Femur (tissue), 1 donor: ENCODE measurements at regions not wholly inside any gene's neighbourhood (a gene's known extent, or its start where the extent isn't known, plus 50 kb on each side); places are given as distances from the start of the nearest gene placed in this dataset.
"Not testable (repeated sequence)": the region's sequence is repeated elsewhere in the genome, so short reads cannot be mapped to it uniquely, and the experiment has no call there.

Experiments used
- DNase-seq: peaks from one replicate; pipeline ENCODE4 v3.0.0-alpha.2; 2017

DNA sequence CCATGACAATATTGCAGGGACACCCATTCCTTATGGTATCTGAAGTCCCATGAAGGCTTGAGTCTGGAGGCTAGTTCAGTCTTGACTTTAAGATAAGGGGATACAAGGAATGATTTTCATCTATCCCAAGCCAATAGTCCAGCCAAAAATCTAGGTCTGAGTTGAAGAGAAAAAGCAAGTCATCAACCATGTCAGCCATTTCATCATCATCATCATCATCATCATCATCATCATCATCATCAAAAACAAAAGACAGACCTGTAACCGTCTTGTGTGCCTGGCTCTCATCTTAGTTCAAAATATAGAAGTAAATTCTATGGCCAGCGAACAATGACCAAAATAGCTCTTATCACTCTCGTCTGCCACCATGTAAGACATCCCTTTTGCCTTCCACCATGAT lies 59.5 kb upstream of the FAM90A26 start:
- not testable (repeated sequence) for DNase-seq

DNA sequence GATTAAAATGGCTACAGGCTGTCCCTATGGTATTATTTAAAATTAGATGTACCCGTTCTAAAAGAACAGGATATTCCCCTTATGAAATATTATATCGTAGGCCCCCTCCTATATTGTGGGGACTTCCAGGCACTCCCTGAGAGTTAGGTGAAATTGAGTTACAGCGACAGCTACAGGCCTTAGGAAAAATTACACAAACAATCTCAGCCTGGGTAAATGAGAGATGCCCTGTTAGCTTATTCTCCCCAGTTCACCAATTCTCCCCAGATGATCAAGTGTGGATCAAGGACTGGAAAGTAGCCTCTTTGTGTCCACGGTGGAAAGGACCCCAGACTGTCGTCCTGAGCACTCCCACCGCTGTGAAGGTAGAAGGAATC lies 67.1 kb upstream of the FAM90A26 start:
- not testable (repeated sequence) for DNase-seq

DNA sequence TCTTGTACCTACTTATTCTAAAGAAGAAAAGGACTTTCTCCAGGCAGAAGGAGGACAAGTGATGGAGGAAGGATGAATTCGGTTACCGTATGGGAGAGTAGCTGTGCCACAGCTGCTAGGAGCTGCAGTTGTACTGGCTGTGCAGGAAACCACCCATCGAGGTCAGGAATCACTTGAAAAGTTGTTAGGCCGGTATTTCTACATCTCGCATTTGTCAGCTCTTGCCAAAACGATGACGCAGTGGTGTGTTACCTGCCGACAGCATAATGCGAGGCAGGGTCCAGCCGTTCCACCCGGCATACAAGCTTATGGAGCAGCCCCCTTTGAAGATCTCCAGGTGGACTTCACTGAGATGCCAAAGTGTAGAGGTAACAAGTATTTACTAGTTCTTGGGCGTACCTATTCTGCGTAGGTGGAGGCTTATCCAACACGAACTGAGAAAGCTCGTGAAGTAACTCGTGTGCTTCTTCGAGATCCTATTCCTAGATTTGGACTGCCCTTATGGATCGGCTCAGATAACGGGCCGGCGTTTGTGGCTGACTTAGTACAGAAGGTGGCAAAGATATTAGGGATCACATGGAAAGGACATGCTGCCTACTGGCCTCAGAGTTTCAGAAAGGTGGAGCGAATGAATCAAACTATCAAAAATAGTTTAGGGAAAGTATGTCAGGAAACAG lies 67.6 kb upstream of the FAM90A26 start:
- not testable (repeated sequence) for DNase-seq

DNA sequence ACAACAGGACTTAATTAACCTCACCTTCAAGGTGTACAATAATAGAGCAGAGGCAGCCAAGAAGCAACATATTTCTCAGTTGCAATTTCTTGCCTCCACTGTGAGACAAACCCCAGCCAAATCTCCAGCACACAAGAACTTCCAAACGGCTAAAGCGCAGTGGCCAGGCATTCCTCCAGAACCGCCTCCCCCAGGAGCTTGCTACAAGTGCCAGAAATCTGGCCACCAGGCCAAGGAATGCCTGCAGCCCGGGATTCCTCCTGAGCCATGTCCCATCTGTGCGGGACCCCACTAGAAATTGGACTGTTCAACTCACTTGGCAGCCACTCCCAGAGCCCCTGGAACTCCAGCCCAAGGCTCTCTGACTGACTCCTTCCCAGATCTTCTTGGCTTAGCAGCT lies 73.9 kb upstream of the FAM90A26 start:
- not testable (repeated sequence) for DNase-seq

DNA sequence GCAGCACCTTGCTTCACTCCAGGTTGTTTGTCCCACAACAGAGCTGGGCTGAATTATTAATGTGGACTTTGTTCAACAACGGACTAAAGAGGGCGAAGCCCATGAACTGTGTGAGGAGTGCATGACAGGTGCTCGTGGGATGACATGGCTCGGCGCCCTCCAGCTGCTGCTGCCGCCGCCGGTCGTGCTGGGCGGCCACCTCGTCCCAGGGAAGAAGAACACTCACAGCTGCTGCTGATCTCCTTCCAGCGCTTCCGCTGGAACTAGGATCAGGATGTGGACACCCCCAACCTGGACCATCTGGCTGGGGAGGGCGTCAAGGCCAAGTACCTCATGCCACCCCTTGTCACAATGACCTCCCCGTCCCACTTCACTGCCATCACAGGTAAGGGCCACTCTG lies 91.4 kb upstream of the FAM90A26 start:
- DNase-seq: peak; percentile 55

DNA sequence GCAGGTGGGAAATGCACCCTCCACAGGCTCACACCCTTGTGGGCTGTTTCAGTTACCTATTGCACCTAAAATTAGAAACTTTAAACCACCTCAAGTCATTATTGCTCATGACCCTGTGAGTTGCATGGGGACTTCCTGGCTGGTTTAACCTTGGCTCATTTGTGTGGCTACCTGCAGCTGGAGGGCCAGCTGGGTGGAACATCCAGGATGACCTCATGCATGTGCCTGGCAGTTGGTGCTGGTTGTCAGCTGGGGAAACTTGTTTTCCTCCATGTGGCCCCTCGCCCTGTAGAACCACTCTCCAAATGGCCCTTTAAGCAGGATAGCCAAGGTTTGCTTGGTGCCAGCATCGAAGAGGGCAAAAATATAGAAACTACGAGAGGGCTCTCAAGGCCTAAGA lies 93.2 kb upstream of the FAM90A26 start:
- not testable (repeated sequence) for DNase-seq

DNA sequence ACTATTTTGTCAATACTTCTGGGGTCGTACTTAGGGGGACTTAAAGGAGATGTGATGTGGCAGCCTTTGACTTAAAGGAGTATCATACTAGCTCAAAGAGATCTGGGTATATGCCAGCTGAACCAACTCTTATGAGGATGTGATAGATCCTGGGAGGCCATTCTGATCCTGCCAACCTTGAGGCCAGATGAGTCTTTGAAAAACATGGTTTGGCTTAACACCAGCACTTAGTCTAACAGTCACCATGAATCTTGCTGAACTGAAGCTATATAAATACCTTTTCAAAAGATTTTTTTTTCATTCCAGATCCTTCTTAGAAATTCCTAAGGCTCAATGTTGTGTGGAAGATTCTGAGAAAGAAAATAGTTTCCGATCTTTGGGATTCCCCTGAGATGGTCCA lies 93.7 kb upstream of the FAM90A26 start:
- DNase-seq: not testable (repeated sequence)

DNA sequence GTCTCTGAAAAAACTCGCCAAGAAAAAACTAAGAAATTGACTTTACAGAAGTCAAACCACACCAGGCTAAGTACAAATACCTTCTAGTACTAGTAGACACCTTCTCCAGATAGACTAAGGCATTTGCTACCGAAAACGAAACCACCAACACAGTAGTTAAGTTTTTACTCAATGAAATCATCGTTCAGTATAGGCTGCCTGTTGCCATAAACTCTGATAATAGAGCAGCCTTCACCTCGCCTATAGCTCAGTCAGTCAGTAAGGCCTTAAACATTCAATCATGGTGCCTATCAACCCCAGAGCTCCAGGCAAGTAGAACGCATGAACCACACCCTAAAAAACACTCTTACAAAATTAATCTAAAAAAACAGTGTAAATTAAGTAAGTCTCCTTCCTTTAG lies 96.8 kb upstream of the FAM90A26 start:
- not testable (repeated sequence) for DNase-seq

DNA sequence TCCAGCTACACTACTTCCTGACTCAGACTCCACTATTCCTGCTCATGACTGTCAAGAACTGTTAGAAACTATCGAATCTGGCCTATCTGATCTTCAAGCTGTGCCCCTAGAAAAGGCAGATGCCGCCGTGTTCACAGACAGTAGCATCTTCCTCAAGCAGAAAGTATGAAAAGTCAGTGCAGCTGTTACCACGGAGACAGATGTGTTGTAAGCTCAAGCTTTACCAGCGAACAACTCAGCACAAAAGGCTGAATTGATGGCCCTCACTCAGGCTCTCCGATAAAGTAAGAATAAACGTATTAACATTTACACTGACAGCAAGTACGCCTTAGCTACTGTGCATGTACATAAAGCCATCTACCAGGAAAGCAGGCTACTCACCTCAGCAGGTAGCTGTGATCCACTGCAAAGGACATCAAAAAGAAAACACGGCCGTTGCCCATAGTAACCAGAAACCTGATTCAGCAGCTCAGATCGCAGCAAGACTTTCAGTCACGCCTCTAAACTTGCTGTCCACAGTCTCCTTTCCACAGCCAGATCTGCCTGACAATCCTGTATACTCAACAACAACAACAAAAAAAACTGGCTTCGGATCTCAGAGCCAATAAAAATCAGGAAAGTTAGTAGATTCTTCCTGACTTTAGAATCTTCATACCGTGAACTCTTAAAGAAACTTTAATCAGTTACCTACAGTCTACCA lies 97.5 kb upstream of the FAM90A26 start:
- DNase-seq: not testable (repeated sequence)

DNA sequence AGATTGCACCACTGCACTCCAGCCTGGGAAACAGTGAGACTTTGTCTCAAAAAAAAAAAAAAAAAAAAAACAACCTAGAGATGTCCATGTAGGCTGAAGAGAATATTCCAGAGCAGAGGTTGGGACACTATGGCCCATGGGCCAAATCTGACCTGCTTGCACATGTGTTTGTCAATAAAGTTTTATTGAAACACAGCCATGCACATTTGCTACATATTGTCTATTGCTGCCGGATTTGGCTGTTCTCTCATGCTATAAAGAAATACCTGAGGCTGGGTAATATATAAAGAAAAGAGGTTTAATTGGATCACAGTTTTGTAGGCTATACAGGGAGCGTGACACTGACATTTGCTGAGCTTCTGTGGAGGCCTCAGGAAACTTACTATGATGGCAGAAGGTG lies 102.3 kb upstream of the FAM90A26 start:
- DNase-seq: not testable (repeated sequence)

DNA sequence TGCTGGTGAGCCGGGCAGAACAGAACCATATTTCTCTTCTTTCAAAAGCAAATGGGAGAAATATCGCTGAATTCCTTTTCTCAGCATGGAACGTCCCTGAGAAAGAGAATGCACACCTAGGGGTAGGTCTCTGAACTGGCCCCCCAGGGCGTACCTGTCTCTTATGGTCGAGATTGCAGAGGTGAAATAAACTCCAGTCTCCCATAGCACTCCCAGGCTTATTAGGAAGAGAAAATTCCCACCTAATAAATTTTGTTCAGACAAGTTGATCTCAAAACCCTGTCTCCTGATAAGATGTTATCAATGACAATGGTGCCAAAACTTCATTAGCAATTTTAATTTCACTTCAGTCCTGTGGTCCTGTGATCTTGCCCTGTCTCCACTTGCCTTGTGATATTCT lies 106.6 kb upstream of the FAM90A26 start:
- DNase-seq: not testable (repeated sequence)

DNA sequence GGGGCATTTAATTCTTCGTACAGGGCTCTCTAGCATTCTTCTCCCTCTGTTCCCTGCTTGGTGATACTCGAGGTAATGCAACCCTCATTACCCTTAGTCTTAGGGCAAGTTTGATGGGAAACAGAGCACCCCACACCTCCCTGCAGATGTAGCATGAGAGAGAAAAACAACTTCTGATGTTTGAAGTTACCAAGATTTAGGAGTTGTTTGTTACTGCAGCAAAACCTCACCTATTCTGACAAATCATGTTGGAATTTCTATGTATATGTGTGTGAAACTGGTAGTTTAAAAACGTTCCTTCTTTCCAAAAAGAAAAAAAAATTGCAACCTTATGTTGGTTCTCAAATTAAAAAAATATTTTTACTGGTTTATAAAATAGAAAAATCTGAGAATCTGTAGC lies 145.3 kb upstream of the FAM90A26 start:
- DNase-seq: not testable (repeated sequence)

DNA sequence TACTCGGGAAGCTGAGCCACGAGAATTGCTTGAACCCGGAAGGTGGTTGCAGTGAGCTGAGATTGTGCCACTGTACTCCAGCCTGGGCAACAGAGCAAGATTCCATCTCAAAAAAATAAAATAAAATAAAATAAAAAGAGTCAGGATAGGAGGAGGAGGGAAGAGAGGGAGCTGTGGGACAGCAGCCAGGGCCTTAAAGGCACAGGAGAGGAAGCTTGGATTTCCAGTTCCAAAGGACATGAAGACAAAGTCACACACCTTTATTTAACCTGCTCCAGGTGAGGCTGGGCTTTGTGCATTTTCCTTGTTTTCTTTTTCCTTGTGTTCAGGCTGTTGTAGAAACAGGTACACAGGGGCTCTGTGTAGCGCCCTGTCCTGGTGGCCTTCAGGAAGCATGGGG lies 138.2 kb upstream of the HMX1 start:
- not testable (repeated sequence) for DNase-seq

DNA sequence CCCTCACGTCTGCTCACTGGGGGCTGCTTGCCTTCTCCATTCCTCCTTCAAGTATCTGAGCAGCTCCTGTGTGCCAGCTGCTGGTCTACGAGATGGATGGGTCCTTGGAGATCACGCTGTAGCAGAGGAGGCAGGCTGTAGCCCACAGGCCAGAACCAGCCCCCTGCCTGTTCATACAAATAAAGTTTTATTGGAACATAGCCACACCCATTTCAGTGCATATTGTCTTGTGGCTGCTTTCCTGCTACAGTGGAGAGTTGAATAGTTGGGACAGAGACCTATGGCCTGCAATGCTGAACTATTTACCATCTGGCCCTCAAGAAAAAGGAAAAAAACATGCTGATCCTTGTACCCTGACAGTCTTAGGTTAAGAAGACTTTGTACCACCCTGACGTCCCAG lies 136.8 kb upstream of the HMX1 start:
- not testable (repeated sequence) for DNase-seq

DNA sequence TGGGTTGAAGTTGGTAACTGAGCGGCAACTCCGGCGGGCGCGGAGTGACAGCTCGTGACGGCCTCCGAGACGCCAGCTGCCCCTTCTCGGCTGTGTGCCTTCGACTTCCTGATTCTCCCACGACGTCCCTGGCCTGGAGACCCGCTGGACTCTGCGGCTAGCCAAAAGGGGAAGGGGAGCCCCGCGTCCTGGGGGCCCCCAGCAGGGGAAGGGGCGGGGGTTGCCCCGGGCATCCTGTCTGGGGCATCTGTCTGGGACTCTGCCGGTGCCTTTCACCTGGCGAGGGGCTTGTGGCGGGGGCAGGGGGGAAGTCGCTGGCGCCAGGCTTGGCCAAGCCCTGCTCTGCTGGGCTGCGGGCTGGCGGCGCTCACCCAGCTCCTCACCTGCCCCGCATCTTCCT lies 129.5 kb upstream of the HMX1 start:
- not testable (repeated sequence) for DNase-seq

DNA sequence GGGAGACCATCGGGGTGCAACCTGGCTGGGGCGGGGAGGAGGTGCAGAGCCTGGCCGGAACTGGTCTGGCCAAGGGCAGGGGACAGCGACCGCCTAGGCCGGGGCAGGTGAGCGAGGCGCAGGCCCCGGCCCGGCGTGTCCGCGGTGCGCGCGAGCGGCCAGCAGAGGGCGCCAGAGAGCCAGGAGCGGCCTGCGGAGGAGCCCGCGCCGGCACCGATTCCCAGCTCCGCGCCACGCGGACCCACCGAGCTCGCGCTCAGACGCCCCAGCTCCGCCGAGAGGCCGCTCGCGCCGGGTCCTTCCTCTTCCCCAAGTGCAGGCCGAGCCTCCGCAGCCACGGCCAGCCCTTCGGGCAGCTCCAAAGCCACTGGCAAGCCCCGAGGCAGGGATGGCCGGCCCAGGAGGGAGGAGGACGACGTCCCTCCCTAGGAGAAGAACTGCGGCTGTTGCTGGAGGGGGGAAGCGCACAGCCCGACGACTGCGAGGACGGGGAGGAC lies 128.9 kb upstream of the HMX1 start:
- peak; percentile 70 for DNase-seq

DNA sequence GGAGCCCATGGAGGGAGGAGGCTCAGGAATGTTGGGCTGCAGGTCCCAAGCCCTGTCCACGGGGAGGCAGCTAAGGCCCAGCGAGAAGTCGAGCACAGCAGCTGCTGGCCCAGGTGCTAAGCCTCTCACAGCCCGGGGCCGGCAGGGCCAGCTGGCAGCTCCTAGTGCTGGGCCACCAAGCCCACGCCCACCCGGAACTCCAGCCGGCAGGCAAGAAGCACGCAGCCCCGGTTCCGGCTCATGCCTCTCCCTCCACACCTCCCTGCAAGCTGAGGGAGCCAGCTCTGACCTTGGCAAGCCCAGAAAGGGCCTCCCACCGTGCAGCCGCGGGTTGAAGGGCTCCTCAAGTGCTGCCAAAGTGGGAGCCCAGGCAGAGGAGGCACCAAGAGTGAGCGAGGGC lies 121.3 kb upstream of the HMX1 start:
- not testable (repeated sequence) for DNase-seq

DNA sequence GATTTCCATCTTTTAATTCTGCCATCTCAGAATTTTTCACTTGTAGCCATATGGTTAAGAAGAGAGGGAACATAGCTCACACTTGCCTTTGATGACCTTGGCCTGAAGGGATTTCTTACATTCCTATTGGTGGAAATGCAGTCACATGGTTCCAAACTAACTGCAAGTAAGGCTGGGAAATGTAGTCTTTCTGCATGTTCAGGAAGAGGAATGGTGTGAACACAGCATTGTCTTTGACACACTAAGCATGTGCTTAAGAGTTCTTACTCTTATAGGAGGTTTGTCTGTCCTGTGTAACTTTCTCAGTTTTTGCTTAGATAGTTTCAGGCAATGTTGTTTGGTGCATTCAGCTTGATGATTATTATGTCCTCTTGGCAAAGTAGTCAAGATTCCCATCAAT lies 119.8 kb upstream of the HMX1 start:
- DNase-seq: not testable (repeated sequence)

DNA sequence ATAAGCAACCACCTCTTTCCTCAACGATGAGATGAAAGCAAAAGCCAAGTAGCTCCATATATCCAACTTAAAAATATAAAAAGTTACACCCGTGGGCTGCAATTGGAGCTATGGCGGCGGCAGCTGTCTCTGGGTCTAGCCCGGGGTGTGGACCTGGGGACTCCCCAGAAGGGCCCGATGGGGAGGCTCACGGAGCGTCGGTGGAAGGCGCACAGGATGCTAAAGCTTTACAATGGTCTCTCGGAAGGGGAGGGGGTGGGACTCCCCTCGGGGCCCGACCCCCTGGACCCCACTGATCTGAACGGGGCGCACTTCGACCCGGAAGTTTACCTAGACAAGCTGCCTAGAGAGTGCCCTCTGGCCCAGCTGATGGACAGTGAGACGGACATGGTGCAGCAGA lies 118.7 kb upstream of the HMX1 start:
- DNase-seq: not testable (repeated sequence)

DNA sequence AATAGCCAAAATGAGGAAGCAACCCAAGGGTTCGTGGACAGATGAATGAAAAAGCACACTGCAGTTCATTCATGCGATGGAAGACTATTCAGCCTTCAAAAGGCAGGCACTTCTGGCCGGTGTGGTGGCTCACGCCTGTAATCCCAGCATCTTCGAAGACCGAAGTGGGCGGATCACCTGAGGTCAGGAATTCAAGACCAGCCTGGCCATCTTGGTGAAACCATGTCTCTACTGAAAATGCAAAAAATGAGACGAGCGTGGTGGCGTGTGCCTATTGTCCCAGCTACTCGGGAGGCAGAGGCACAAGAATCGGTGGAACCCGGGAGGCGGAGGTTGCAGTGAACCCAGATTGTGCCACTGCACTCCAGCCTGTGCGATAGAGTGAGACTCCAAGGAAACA lies 114.1 kb upstream of the HMX1 start:
- not testable (repeated sequence) for DNase-seq

DNA sequence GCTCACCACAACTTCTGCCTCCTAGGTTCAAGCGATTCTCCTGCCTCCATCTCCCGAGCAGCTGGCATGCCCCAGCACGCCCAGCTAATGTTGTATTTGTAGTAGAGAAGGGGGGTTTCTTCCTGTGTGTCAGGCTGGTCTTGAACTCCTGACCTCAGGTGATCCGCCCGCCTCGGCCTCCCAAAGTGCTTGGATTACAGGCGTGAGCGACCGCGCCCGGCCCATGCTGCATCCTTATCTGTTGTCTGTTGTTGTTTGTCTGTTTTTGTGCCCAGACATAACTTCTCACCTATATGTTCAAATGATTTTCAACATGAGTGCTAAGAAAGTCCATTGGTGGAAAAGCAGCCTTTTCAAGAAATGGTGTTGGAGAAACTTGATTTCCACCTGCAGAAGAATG lies 113.0 kb upstream of the HMX1 start:
- DNase-seq: not testable (repeated sequence)

DNA sequence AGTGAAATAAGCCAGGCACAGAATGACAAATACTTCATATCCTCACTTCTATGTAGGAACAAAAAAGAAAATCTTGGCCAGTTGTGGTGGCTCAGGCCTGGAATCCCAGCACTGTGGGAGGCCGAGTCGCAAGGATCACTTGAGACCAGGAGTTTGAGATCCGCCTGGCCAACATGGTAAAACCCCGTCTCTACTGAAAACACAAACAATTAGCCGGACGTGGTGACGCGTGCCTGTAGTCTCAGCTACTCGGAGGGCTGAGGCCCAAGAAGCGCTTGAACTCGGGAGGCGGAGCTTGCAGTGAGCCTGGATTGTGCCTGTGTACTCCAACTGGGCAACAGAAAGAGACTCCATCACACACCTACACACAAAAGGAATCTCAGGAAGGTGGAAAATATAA lies 112.3 kb upstream of the HMX1 start:
- DNase-seq: not testable (repeated sequence)

DNA sequence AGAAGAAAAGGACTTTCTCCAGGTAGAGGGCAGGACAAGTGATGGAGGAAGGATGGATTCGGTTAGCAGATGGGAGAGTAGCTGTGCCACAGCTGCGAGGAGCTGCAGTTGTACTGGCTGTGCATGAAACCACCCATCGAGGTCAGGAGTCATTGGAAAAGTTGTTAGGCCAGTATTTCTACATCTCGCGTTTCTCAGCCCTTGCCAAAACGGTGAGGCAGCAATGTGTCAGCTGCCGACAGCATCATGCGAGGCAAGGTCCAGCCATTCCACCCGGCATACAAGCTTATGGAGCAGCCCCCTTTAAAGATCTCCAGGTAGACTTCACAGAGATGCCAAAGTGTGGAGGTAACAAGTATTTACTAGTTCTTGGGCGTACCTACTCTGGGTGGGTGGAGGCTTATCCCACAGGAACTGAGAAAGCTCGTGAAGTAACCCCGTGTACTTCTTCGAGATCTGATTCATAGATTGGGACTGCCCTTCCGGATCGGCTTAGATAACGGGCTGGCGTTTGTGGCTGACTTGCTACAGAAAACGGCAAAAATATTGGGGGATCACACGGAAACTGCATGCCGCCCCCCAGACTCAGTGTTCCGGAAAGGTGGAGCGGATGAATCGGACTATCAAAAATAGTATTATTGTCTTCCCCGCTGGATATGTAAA lies 105.0 kb upstream of the HMX1 start:
- DNase-seq: not testable (repeated sequence)

DNA sequence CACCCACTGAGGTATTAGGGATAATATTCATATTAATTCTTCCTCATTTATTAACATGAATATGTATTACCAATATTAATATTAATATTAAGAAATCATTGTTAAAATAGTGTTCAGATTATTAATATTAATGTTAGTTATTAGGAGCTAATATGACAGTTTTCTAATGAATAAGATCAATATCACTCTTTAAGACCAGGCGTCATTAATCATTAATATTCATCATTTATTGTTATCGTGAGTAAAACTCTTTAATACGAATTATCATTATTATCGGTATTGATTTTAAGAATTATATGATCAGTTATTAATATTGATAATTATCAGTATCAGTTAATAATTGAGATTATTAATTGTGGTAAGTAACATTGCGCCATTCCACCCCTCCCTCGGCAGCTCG lies 101.0 kb upstream of the HMX1 start:
- not testable (repeated sequence) for DNase-seq
